ENCODE measurements at regions not wholly inside any gene's neighbourhood (a gene's known extent, or its start where the extent isn't known, plus 50 kb on each side); places are given as distances from the start of the nearest gene placed in this dataset.

GRCh38 chr18:69175681-69176080 is 225.0 kb upstream of the DOK6 start:
- H3K4me3 ChIP-seq (ENCODE audit: low read length), result no peak overlapping the region
- no peaks in the 10 kb centered on the region for H3K9me3 ChIP-seq (ENCODE audit: low read length)
- H3K27me3 ChIP-seq (ENCODE audit: insufficient read depth, low read length), result no peaks in the 10 kb centered on the region
- H3K4me1 ChIP-seq (ENCODE audit: insufficient read depth, low read length), result peaks cover 2% of the 10 kb centered on the region
- H3K36me3 ChIP-seq (ENCODE audit: insufficient read depth, low read length), result no peaks in the 10 kb centered on the region
- peak overlapping the region; percentile 46 for H2AFZ ChIP-seq (ENCODE audit: low read depth, low read length)

- Histone ChIP-seq H3K4me3 (ENCODE audit: low read length) (no peak overlapping the region), H3K36me3 (ENCODE audit: insufficient read depth, low read length) (no peaks in the 10 kb centered on the region), H3K9me3 (ENCODE audit: low read length) (peaks cover 3% of the 10 kb centered on the region), H3K4me1 (ENCODE audit: insufficient read depth, low read length) (peaks cover 2% of the 10 kb centered on the region), H2AFZ (ENCODE audit: low read depth, low read length) (no peak overlapping the region), H3K27me3 (ENCODE audit: insufficient read depth, low read length) (no peaks in the 10 kb centered on the region)
These were observed 223.9 kb upstream of the DOK6 start for GRCh38 chr18:69176741-69177140.

GRCh38 chr18:69177702-69178101 is 223.0 kb upstream of the DOK6 start:
- H2AFZ ChIP-seq (ENCODE audit: low read depth, low read length), result no peak overlapping the region
- no peaks in the 10 kb centered on the region for H3K36me3 ChIP-seq (ENCODE audit: insufficient read depth, low read length)
- no peak overlapping the region for H3K4me3 ChIP-seq (ENCODE audit: low read length)
- H3K27me3 ChIP-seq (ENCODE audit: insufficient read depth, low read length), result no peaks in the 10 kb centered on the region
- peaks cover 2% of the 10 kb centered on the region for H3K4me1 ChIP-seq (ENCODE audit: insufficient read depth, low read length)
- H3K9me3 ChIP-seq (ENCODE audit: low read length), result peaks cover 3% of the 10 kb centered on the region

- no peak overlapping the region for H2AFZ ChIP-seq (ENCODE audit: low read depth, low read length)
- H3K27me3 ChIP-seq (ENCODE audit: insufficient read depth, low read length), result no peaks in the 10 kb centered on the region
- H3K9me3 ChIP-seq (ENCODE audit: low read length), result no peaks in the 10 kb centered on the region
- no peaks in the 10 kb centered on the region for H3K36me3 ChIP-seq (ENCODE audit: insufficient read depth, low read length)
- no peaks in the 10 kb centered on the region for H3K4me1 ChIP-seq (ENCODE audit: insufficient read depth, low read length)
- H3K4me3 ChIP-seq (ENCODE audit: low read length), result no peak overlapping the region
These were observed 214.5 kb upstream of the DOK6 start for GRCh38 chr18:69186162-69186561.

GRCh38 chr18:69196336-69196735 is 204.4 kb upstream of the DOK6 start:
- no peaks in the 10 kb centered on the region for H3K9me3 ChIP-seq (ENCODE audit: low read length)
- H3K4me1 ChIP-seq (ENCODE audit: insufficient read depth, low read length), result no peaks in the 10 kb centered on the region
- no peaks in the 10 kb centered on the region for H3K36me3 ChIP-seq (ENCODE audit: insufficient read depth, low read length)
- H3K27me3 ChIP-seq (ENCODE audit: insufficient read depth, low read length), result no peaks in the 10 kb centered on the region
- no peak overlapping the region for H3K4me3 ChIP-seq (ENCODE audit: low read length)
- no peak overlapping the region for H2AFZ ChIP-seq (ENCODE audit: low read depth, low read length)

- no peaks in the 10 kb centered on the region for H3K27me3 ChIP-seq (ENCODE audit: insufficient read depth, low read length)
- no peaks in the 10 kb centered on the region for H3K36me3 ChIP-seq (ENCODE audit: insufficient read depth, low read length)
- no peak overlapping the region for H2AFZ ChIP-seq (ENCODE audit: low read depth, low read length)
- H3K4me1 ChIP-seq (ENCODE audit: insufficient read depth, low read length), result no peaks in the 10 kb centered on the region
- H3K9me3 ChIP-seq (ENCODE audit: low read length), result no peaks in the 10 kb centered on the region
- H3K4me3 ChIP-seq (ENCODE audit: low read length), result no peak overlapping the region
These were observed 194.8 kb upstream of the DOK6 start for GRCh38 chr18:69205925-69206324.

GRCh38 chr18:69208545-69208944 is 192.1 kb upstream of the DOK6 start:
- H3K36me3 ChIP-seq (ENCODE audit: insufficient read depth, low read length), result no peaks in the 10 kb centered on the region
- no peak overlapping the region for H2AFZ ChIP-seq (ENCODE audit: low read depth, low read length)
- no peaks in the 10 kb centered on the region for H3K27me3 ChIP-seq (ENCODE audit: insufficient read depth, low read length)
- no peak overlapping the region for H3K4me3 ChIP-seq (ENCODE audit: low read length)
- no peaks in the 10 kb centered on the region for H3K9me3 ChIP-seq (ENCODE audit: low read length)
- H3K4me1 ChIP-seq (ENCODE audit: insufficient read depth, low read length), result no peaks in the 10 kb centered on the region

GRCh38 chr18:69209761-69210160 is 190.9 kb upstream of the DOK6 start:
- Histone ChIP-seq H3K36me3 (ENCODE audit: insufficient read depth, low read length) (no peaks in the 10 kb centered on the region), H3K9me3 (ENCODE audit: low read length) (no peaks in the 10 kb centered on the region), H3K4me3 (ENCODE audit: low read length) (no peak overlapping the region), H3K4me1 (ENCODE audit: insufficient read depth, low read length) (no peaks in the 10 kb centered on the region), H2AFZ (ENCODE audit: low read depth, low read length) (no peak overlapping the region), H3K27me3 (ENCODE audit: insufficient read depth, low read length) (no peaks in the 10 kb centered on the region)

GRCh38 chr18:69213842-69214241 is 186.8 kb upstream of the DOK6 start:
- no peak overlapping the region for H2AFZ ChIP-seq (ENCODE audit: low read depth, low read length)
- H3K4me1 ChIP-seq (ENCODE audit: insufficient read depth, low read length), result no peaks in the 10 kb centered on the region

GRCh38 chr18:69215161-69215560 is 185.5 kb upstream of the DOK6 start:
- no peaks in the 10 kb centered on the region for H3K36me3 ChIP-seq (ENCODE audit: insufficient read depth, low read length)
- no peaks in the 10 kb centered on the region for H3K4me1 ChIP-seq (ENCODE audit: insufficient read depth, low read length)
- H3K27me3 ChIP-seq (ENCODE audit: insufficient read depth, low read length), result no peaks in the 10 kb centered on the region
- H2AFZ ChIP-seq (ENCODE audit: low read depth, low read length), result no peak overlapping the region
- no peaks in the 10 kb centered on the region for H3K9me3 ChIP-seq (ENCODE audit: low read length)
- no peak overlapping the region for H3K4me3 ChIP-seq (ENCODE audit: low read length)

More at GRCh38 chr18:69213842-69214241, 186.8 kb upstream of the DOK6 start:
- H3K4me3 ChIP-seq (ENCODE audit: low read length), result no peak overlapping the region
- no peaks in the 10 kb centered on the region for H3K27me3 ChIP-seq (ENCODE audit: insufficient read depth, low read length)
- H3K36me3 ChIP-seq (ENCODE audit: insufficient read depth, low read length), result no peaks in the 10 kb centered on the region
- no peaks in the 10 kb centered on the region for H3K9me3 ChIP-seq (ENCODE audit: low read length)

GRCh38 chr18:69216321-69216720 is 184.4 kb upstream of the DOK6 start:
- Histone ChIP-seq H3K27me3 (ENCODE audit: insufficient read depth, low read length) (no peaks in the 10 kb centered on the region), H2AFZ (ENCODE audit: low read depth, low read length) (no peak overlapping the region), H3K9me3 (ENCODE audit: low read length) (no peaks in the 10 kb centered on the region), H3K4me3 (ENCODE audit: low read length) (no peak overlapping the region), H3K4me1 (ENCODE audit: insufficient read depth, low read length) (no peaks in the 10 kb centered on the region), H3K36me3 (ENCODE audit: insufficient read depth, low read length) (no peaks in the 10 kb centered on the region)

- no peaks in the 10 kb centered on the region for H3K9me3 ChIP-seq (ENCODE audit: low read length)
- H3K4me1 ChIP-seq (ENCODE audit: insufficient read depth, low read length), result no peaks in the 10 kb centered on the region
These were observed 183.3 kb upstream of the DOK6 start for GRCh38 chr18:69217196-69218000.

GRCh38 chr18:69220529-69220928 is 180.2 kb upstream of the DOK6 start:
- Histone ChIP-seq H3K4me3 (ENCODE audit: low read length) (no peak overlapping the region), H2AFZ (ENCODE audit: low read depth, low read length) (no peak overlapping the region), H3K27me3 (ENCODE audit: insufficient read depth, low read length) (no peaks in the 10 kb centered on the region), H3K4me1 (ENCODE audit: insufficient read depth, low read length) (no peaks in the 10 kb centered on the region), H3K36me3 (ENCODE audit: insufficient read depth, low read length) (no peaks in the 10 kb centered on the region), H3K9me3 (ENCODE audit: low read length) (no peaks in the 10 kb centered on the region)

More at GRCh38 chr18:69217196-69218000, 183.3 kb upstream of the DOK6 start:
- no peaks in the 10 kb centered on the region for H3K27me3 ChIP-seq (ENCODE audit: insufficient read depth, low read length)
- no peak overlapping the region for H3K4me3 ChIP-seq (ENCODE audit: low read length)
- no peaks in the 10 kb centered on the region for H3K36me3 ChIP-seq (ENCODE audit: insufficient read depth, low read length)
- H2AFZ ChIP-seq (ENCODE audit: low read depth, low read length), result no peak overlapping the region

GRCh38 chr18:69222089-69222488 is 178.6 kb upstream of the DOK6 start:
- H3K4me1 ChIP-seq (ENCODE audit: insufficient read depth, low read length), result no peaks in the 10 kb centered on the region
- no peaks in the 10 kb centered on the region for H3K27me3 ChIP-seq (ENCODE audit: insufficient read depth, low read length)
- H3K4me3 ChIP-seq (ENCODE audit: low read length), result no peak overlapping the region
- no peak overlapping the region for H2AFZ ChIP-seq (ENCODE audit: low read depth, low read length)
- no peaks in the 10 kb centered on the region for H3K36me3 ChIP-seq (ENCODE audit: insufficient read depth, low read length)
- H3K9me3 ChIP-seq (ENCODE audit: low read length), result no peaks in the 10 kb centered on the region

All from neuron (in vitro differentiated cells).